Suprapubic skin (tissue), 4 donors: ENCODE measurements at regions not wholly inside any gene's neighbourhood (a gene's known extent, or its start where the extent isn't known, plus 50 kb on each side); places are given as distances from the start of the nearest gene placed in this dataset.

Source experiments
- DNase-seq, 2 donors: peaks; one replicate each; pipeline ENCODE4 v3.0.0-alpha.2; 2019; ENCODE audit warnings: low spot score in 2 of 2
- H3K27ac ChIP-seq: fragments of 200-600 bp; sonication (generic); one replicate; pipeline ENCODE4 v1.5.1; 2019
- H3K27me3 ChIP-seq: fragments of 200-600 bp; sonication (generic); one replicate; pipeline ENCODE4 v1.5.1; 2019
- H3K36me3 ChIP-seq: fragments of 200-600 bp; sonication (generic); one replicate; pipeline ENCODE4 v1.5.1; 2019
- H3K4me1 ChIP-seq: fragments of 200-600 bp; sonication (generic); one replicate; pipeline ENCODE4 v1.5.1; 2019
- H3K4me3 ChIP-seq: fragments of 200-600 bp; sonication (generic); one replicate; pipeline ENCODE4 v1.5.1; 2019; ENCODE audit warnings: mild to moderate bottlenecking
- H3K9me3 ChIP-seq: fragments of 200-600 bp; sonication (generic); one replicate; pipeline ENCODE4 v1.5.1; 2019
- EP300 ChIP-seq: sonication (generic); formaldehyde crosslinking; IDR thresholded peaks from one replicate; pipeline ENCODE4 v1.6.1; 2017; ENCODE audit warnings: antibody characterized with exemption
- POLR2A ChIP-seq, 2 donors: fragments of 450-650 bp; IDR thresholded peaks; one replicate each; pipeline ENCODE4 v1.6.1; 2017; ENCODE audit warnings: antibody characterized with exemption in 2 of 2, mild to moderate bottlenecking in 2 of 2, moderate library complexity in 2 of 2
- POLR2AphosphoS5 ChIP-seq, 3 donors: sonication (generic); formaldehyde crosslinking; IDR thresholded peaks; one replicate each; pipeline ENCODE4 v1.6.1; 2017; ENCODE audit warnings: antibody characterized with exemption in 3 of 3
- WGBS: methylation state at CpG from one replicate; pipeline ENCODE4 v1.1.5; 2018; 5-methylcytosine and 5-hydroxymethylcytosine counted together
- TF ChIP-seq, protein P1 (sequence below), 2 donors: fragments of 200-600 bp in 1 of 2; fragments of 450-650 bp in 1 of 2; sonication (generic) in 1 of 2; IDR thresholded peaks; one replicate each; pipeline ENCODE4 v1.5.1; 2016 to 2019; ENCODE audit warnings: antibody characterized with exemption in 2 of 2, mild to moderate bottlenecking in 1 of 2, moderate library complexity in 1 of 2

DNA sequence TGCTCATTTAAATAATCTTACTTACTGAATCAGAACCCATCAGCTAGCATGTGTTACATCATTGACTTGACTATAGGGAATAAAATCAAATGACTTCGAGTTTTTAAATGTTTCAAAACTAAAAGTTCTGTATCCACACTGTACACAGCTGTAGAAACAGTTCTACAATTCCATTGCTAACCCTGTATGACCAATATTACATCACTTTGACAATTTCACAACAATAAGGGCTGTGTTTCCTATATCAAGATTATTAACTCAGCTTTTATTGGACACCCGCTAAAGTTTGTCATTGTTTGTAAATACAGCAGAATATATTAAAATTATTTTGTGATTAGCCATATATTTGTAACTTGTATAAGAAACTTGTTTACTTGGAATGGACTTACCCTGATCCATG lies 540.8 kb downstream of the PRELID2 start:
- no peak overlapping the region for H3K27ac ChIP-seq
- H3K27me3 ChIP-seq: no peaks in the 10 kb centered on the region
- no peaks in the 10 kb centered on the region for H3K4me1 ChIP-seq
- DNase-seq: no peak
- H3K36me3 ChIP-seq: no peaks in the 10 kb centered on the region
- 75% methylated on average over 2 of the region's 2 CpGs for WGBS
- H3K9me3 ChIP-seq: no peaks in the 10 kb centered on the region
- no peak for TF ChIP-seq EP300
- TF ChIP-seq POLR2AphosphoS5 (IDR thresholded peaks at IDR 0.05): no peak
- TF ChIP-seq, protein P1, sequence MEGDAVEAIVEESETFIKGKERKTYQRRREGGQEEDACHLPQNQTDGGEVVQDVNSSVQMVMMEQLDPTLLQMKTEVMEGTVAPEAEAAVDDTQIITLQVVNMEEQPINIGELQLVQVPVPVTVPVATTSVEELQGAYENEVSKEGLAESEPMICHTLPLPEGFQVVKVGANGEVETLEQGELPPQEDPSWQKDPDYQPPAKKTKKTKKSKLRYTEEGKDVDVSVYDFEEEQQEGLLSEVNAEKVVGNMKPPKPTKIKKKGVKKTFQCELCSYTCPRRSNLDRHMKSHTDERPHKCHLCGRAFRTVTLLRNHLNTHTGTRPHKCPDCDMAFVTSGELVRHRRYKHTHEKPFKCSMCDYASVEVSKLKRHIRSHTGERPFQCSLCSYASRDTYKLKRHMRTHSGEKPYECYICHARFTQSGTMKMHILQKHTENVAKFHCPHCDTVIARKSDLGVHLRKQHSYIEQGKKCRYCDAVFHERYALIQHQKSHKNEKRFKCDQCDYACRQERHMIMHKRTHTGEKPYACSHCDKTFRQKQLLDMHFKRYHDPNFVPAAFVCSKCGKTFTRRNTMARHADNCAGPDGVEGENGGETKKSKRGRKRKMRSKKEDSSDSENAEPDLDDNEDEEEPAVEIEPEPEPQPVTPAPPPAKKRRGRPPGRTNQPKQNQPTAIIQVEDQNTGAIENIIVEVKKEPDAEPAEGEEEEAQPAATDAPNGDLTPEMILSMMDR (IDR thresholded peaks at IDR 0.05): no peak
- no peak for TF ChIP-seq POLR2A (IDR thresholded peaks at IDR 0.05)
- H3K4me3 ChIP-seq: no peak overlapping the region

DNA sequence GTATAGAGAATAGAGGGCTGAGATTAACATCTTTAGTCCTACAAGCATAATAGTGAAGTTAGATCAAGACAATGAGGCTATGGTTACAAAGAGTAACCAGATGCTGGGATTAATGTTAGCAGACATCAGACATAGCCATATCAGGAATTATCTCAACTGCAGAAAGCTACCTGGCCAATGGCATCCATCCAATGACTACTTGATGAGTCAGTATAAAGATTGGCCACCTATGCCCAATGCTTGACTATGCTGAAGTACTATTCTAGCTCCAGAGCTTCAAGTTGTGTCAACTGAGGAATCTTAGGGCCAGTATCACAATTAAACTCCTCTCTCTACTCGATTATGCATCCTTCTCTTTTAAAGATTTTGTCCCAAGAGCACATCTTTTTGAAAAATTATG lies 541.4 kb downstream of the PRELID2 start:
- whole genome bisulfite sequencing: 61% methylated on average over 1 of the region's 1 CpG

GRCh38 chr5:145292278-145292677 lies 542.9 kb downstream of the PRELID2 start:
- no peaks in the 10 kb centered on the region for H3K9me3 ChIP-seq
- no peaks in the 10 kb centered on the region for H3K36me3 ChIP-seq
- no peaks in the 10 kb centered on the region for H3K4me1 ChIP-seq
- H3K4me3 ChIP-seq: no peak overlapping the region
- H3K27me3 ChIP-seq: no peaks in the 10 kb centered on the region
- 48% methylated on average over 3 of the region's 3 CpGs for WGBS
- H3K27ac ChIP-seq: no peak overlapping the region
- DNase-seq: no peak
- TF ChIP-seq POLR2AphosphoS5 (IDR thresholded peaks at IDR 0.05): no peak
- TF ChIP-seq, protein P1 (IDR thresholded peaks at IDR 0.05): no peak
- no peak for TF ChIP-seq EP300
- TF ChIP-seq POLR2A (IDR thresholded peaks at IDR 0.05): no peak

More for the DNA sequence above, 541.4 kb downstream of the PRELID2 start:
- Histone ChIP-seq H3K36me3 (no peaks in the 10 kb centered on the region), H3K9me3 (no peaks in the 10 kb centered on the region), H3K27ac (no peak overlapping the region), H3K4me1 (no peaks in the 10 kb centered on the region), H3K4me3 (no peak overlapping the region), H3K27me3 (no peaks in the 10 kb centered on the region)
- DNase-seq: no peak
- no peak for TF ChIP-seq POLR2AphosphoS5 (IDR thresholded peaks at IDR 0.05)
- TF ChIP-seq EP300: no peak
- TF ChIP-seq POLR2A (IDR thresholded peaks at IDR 0.05): no peak
- TF ChIP-seq, protein P1 (IDR thresholded peaks at IDR 0.05): no peak

- Histone ChIP-seq H3K27ac (no peak overlapping the region), H3K4me3 (no peak overlapping the region), H3K27me3 (no peaks in the 10 kb centered on the region), H3K36me3 (no peaks in the 10 kb centered on the region), H3K4me1 (no peaks in the 10 kb centered on the region), H3K9me3 (no peaks in the 10 kb centered on the region)
- no peak for TF ChIP-seq EP300
- TF ChIP-seq, protein P1 (IDR thresholded peaks at IDR 0.05): no peak
- no peak for TF ChIP-seq POLR2A (IDR thresholded peaks at IDR 0.05)
- no peak for TF ChIP-seq POLR2AphosphoS5 (IDR thresholded peaks at IDR 0.05)
- DNase-seq: no peak
- 47% methylated on average over 3 of the region's 3 CpGs for WGBS
Measured at GRCh38 chr5:145283141-145283810, 551.9 kb downstream of the PRELID2 start.

- no peak for DNase-seq
- no peaks in the 10 kb centered on the region for H3K9me3 ChIP-seq
- TF ChIP-seq POLR2AphosphoS5 (IDR thresholded peaks at IDR 0.05) (no peak), POLR2A (IDR thresholded peaks at IDR 0.05) (no peak), EP300 (no peak)
- TF ChIP-seq, protein P1 (IDR thresholded peaks at IDR 0.05): no peak
- WGBS: 89% methylated on average over 2 of the region's 2 CpGs
- no peaks in the 10 kb centered on the region for H3K4me1 ChIP-seq
- H3K27ac ChIP-seq: no peak overlapping the region
- no peaks in the 10 kb centered on the region for H3K36me3 ChIP-seq
- H3K4me3 ChIP-seq: no peak overlapping the region
- no peaks in the 10 kb centered on the region for H3K27me3 ChIP-seq
Measured at GRCh38 chr5:145280806-145281205, 554.3 kb downstream of the PRELID2 start.
